HepG2 (cell line): ENCODE measurements at regions not wholly inside any gene's neighbourhood (a gene's known extent, or its start where the extent isn't known, plus 50 kb on each side); places are given as distances from the start of the nearest gene placed in this dataset.

Source experiments
- ATAC-seq: fragments of 200-7000 bp; cut with Tn5 transposase; 3 replicates; pipeline ENCODE4 v1.9.1; 2020; ENCODE audit warnings: mild to moderate bottlenecking, moderate library complexity
- BruUV-seq: library from RNA; stranded (reverse); fragments of 400-500 nt; replicated peaks from 2 replicates; lab custom pipeline; 2021; lab: Mats Ljungman, UMichigan
- CTCF ChIA-PET: fragments of 300-600 bp; formaldehyde crosslinking; extraction: SDS; loops from one replicate; lab custom pipeline; 2021; ENCODE audit warnings: low total read pairs, inconsistent platforms, low intra/inter-chr PET ratio; lab: Yijun Ruan, JAX
- POLR2A ChIA-PET: fragments of 350-600 bp; sonication (Branson Sonifier 250); formaldehyde crosslinking; loops from one replicate; lab custom pipeline; 2020; ENCODE audit warnings: antibody characterized with exemption, inconsistent platforms; lab: Yijun Ruan, JAX
- DNase-seq: peaks from one replicate; pipeline ENCODE4 v3.0.0-alpha.2; 2015; ENCODE audit warnings: low spot score
- FAIRE-seq: peaks from 3 replicates; lab custom pipeline; 2011; peaks lifted over from hg19 to GRCh38; lab: Jason Lieb, UNC
- H2AFZ ChIP-seq: one replicate; pipeline ENCODE4 v1.6.1; 2011; ENCODE audit warnings: low read length, inconsistent platforms
- H3K27ac ChIP-seq: fragments of 300-600 bp; 3 replicates; pipeline ENCODE4 v1.8.0; 2011; ENCODE audit warnings: mixed run types, mild to moderate bottlenecking, mixed read lengths, low read length, inconsistent platforms; ENCODE audit not compliant: insufficient read depth; ENCODE audit errors: extremely low read length
- H3K27me3 ChIP-seq, 2 experiments: fragments of 200-600 bp in 1 of 2; 2 replicates in 1 of 2; 3 replicates in 1 of 2; pipeline versions ENCODE4 v1.6.0 to v1.8.0; 2011; ENCODE audit warnings: low read length in 2 of 2, mild to moderate bottlenecking in 2 of 2, moderate library complexity in 2 of 2, inconsistent platforms in 1 of 2; ENCODE audit not compliant: insufficient read depth in 2 of 2, control insufficient read depth in 1 of 2
- H3K36me3 ChIP-seq, 2 experiments: fragments of 200-600 bp in 1 of 2; replicated peaks in 1 of 2; 2 replicates in 1 of 2; 3 replicates in 1 of 2; pipeline versions ENCODE4 v1.5.1 to v1.8.0; 2011; ENCODE audit warnings: low read length in 2 of 2, inconsistent platforms in 1 of 2; ENCODE audit not compliant: insufficient read depth in 2 of 2, control insufficient read depth in 1 of 2
- H3K4me1 ChIP-seq: 2 replicates; pipeline ENCODE4 v1.5.1; 2012; ENCODE audit warnings: low read length, inconsistent platforms; ENCODE audit not compliant: insufficient read depth
- H3K4me2 ChIP-seq: 2 replicates; pipeline ENCODE4 v1.6.0; 2011; ENCODE audit warnings: low read depth, low read length, inconsistent platforms
- H3K4me3 ChIP-seq, 3 experiments: fragments of 200-600 bp in 1 of 3; sonication (generic), shearing (Covaris generic) in 1 of 3; replicated peaks in 1 of 3; 2 replicates each; pipeline ENCODE4 v1.5.1; 2011 to 2016; ENCODE audit warnings: low read length in 3 of 3, inconsistent platforms in 2 of 3, low read depth in 2 of 3, mild to moderate bottlenecking in 2 of 3, control low read depth in 1 of 3, mixed read lengths in 1 of 3; ENCODE audit not compliant: insufficient read depth in 1 of 3
- H3K79me2 ChIP-seq: one replicate; pipeline ENCODE4 v1.6.1; 2011; ENCODE audit warnings: low read length, inconsistent platforms; ENCODE audit not compliant: insufficient read depth
- H3K9ac ChIP-seq: 2 replicates; pipeline ENCODE4 v1.6.0; 2011; ENCODE audit warnings: mild to moderate bottlenecking, low read depth, low read length, inconsistent platforms; ENCODE audit not compliant: insufficient read depth
- H3K9me3 ChIP-seq: 2 replicates; pipeline ENCODE4 v1.5.1; 2012; ENCODE audit warnings: mild to moderate bottlenecking, low read length
- H4K20me1 ChIP-seq: 2 replicates; pipeline ENCODE4 v1.6.0; 2011; ENCODE audit warnings: inconsistent platforms, mild to moderate bottlenecking, low read length, moderate library complexity; ENCODE audit not compliant: insufficient read depth
- CBX2 ChIP-seq, 2 experiments: fragments of 200-600 bp in 1 of 2; sonication (generic); formaldehyde crosslinking in 1 of 2; IDR thresholded peaks; 2 replicates each; pipeline versions ENCODE4 v1.7.0 to v1.8.1; 2018 to 2022; ENCODE audit warnings: low read depth in 2 of 2, low read length in 1 of 2, mild to moderate bottlenecking in 1 of 2, missing genetic modification reagents in 1 of 2
- MIER2 ChIP-seq: IDR thresholded peaks from 2 replicates; pipeline ENCODE4 v1.6.1; 2016; ENCODE audit warnings: missing biosample characterization, missing genetic modification reagents
- NFYC ChIP-seq: IDR thresholded peaks from 2 replicates; pipeline ENCODE4 v1.6.1; 2016; ENCODE audit warnings: missing genetic modification reagents, missing compliant biosample characterization
- REST ChIP-seq, 2 experiments: IDR thresholded peaks; 2 replicates each; pipeline ENCODE4 v1.6.1; 2011 to 2012; ENCODE audit warnings: low read length in 2 of 2, borderline replicate concordance in 1 of 2, low read depth in 1 of 2, mild to moderate bottlenecking in 1 of 2, moderate library complexity in 1 of 2
- SYNCRIP ChIP-seq: fragments of 200-400 bp; formaldehyde crosslinking; IDR thresholded peaks from 2 replicates; pipeline ENCODE4 v1.6.1; 2018; ENCODE audit warnings: mild to moderate bottlenecking, low read depth, low read length; ENCODE audit not compliant: insufficient read depth
- ZFP82 ChIP-seq: sonication (generic); formaldehyde crosslinking; IDR thresholded peaks from 2 replicates; pipeline ENCODE4 v1.5.1; 2020; ENCODE audit warnings: mild to moderate bottlenecking, missing genetic modification reagents, borderline replicate concordance
- ZNF552 ChIP-seq: sonication (generic); formaldehyde crosslinking; IDR thresholded peaks from 2 replicates; pipeline ENCODE4 v1.9.0; 2022; ENCODE audit warnings: missing genetic modification reagents, mild to moderate bottlenecking, borderline replicate concordance
- ZUFSP ChIP-seq: sonication (generic); formaldehyde crosslinking; IDR thresholded peaks from 2 replicates; pipeline ENCODE4 v1.9.0; 2021; ENCODE audit warnings: missing genetic modification reagents, mild to moderate bottlenecking, borderline replicate concordance
- WGBS: methylation state at CpG from one replicate; pipeline ENCODE4 v1.1.6; 2017; ENCODE audit warnings: low lambda C conversion rate; 5-methylcytosine and 5-hydroxymethylcytosine counted together
- in situ Hi-C: cut with HindIII; loops from 2 replicates; pipeline ENCODE4 v1.10.0; 2017; ENCODE audit warnings: low pct_unique_long_range_greater_than_20kb; ENCODE audit not compliant: extremely low pct_ligation_motif_present
- intact Hi-C: fragments of 100-400 bp; cut with micrococcal nuclease; formaldehyde crosslinking; loops from one replicate; pipeline ENCODE4 v1.10.0; 2022; ENCODE audit not compliant: unreplicated experiment

DNA sequence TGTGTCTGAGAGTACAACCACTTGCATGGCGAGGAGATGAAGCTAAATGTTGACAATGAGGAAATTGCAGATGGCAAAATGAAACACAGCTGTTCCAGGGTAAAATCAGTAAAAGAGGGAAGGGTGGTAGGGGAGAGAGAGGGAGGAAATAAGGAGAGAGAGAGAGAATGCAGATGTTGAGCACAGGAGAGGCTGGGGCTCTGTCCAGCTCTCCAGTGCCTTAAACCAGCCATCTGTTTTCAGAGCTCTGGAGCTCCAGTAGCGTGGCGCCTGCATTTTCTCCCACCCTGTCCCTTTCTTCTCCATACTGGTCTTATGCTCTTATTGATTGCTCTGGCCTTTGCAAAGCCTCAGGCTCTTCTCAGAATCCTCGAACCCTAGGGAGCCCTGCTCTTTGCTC lies 52.7 kb upstream of the BOD1L2 start:
- ChIA-PET CTCF (no interaction called here), POLR2A (no interaction called here)
- intact Hi-C loops = no loop called here
- Histone ChIP-seq H3K36me3 (no peaks in the 10 kb centered on the region), H3K9me3 (no peaks in the 10 kb centered on the region), H2AFZ (no peak overlapping the region), H3K9ac (no peak overlapping the region), H3K79me2 (no peaks in the 10 kb centered on the region), H3K4me2 (no peak overlapping the region), H3K27me3 (no peaks in the 10 kb centered on the region; a peak in 2 of 5 replicates), H3K27ac (no peak overlapping the region), H4K20me1 (no peaks in the 10 kb centered on the region; the same call in 1 of the 2 replicates), H3K4me3 (no peak overlapping the region), H3K4me1 (no peaks in the 10 kb centered on the region)
- TF ChIP-seq REST (IDR thresholded peaks at IDR 0.05; ENCODE audit: borderline replicate concordance in 1 of 2, low read depth in 1 of 2, low read length in 2 of 2) (peak in 1 of 2 experiments; percentile 83), ZFP82 (CRISPR knock-in tag) (no peak)
- no TSS peak for BruUV-seq
- no peak for DNase-seq
- in situ Hi-C loops = no loop called here
- no peak for FAIRE-seq
- ATAC-seq = no peak
- WGBS = 17% methylated on average over 4 of the region's 4 CpGs

- no peak for DNase-seq
- ATAC-seq = no peak
- TF ChIP-seq CBX2 (IDR thresholded peaks at IDR 0.05; ENCODE audit: low read depth, low read length) (no peak), CBX2 (CRISPR knock-in tag; IDR thresholded peaks at IDR 0.05; ENCODE audit: low read depth) (no peak), SYNCRIP (no peak), MIER2 (CRISPR knock-in tag) (no peak), ZNF552 (CRISPR knock-in tag) (no peak), ZUFSP (CRISPR knock-in tag) (no peak), NFYC (no peak)
- WGBS = 63% methylated on average over 4 of the region's 4 CpGs
- ChIA-PET CTCF (no interaction called here), POLR2A (no interaction called here)
- BruUV-seq = no TSS peak
- no peak for FAIRE-seq
- intact Hi-C loops = no loop called here
- Histone ChIP-seq H3K9ac (no peak overlapping the region), H3K27ac (no peak overlapping the region), H3K79me2 (no peaks in the 10 kb centered on the region), H3K4me1 (no peaks in the 10 kb centered on the region), H2AFZ (no peak overlapping the region), H4K20me1 (no peaks in the 10 kb centered on the region; the same call in 1 of the 2 replicates), H3K4me2 (no peak overlapping the region), H3K36me3 (no peaks in the 10 kb centered on the region), H3K9me3 (no peaks in the 10 kb centered on the region), H3K4me3 (no peak overlapping the region), H3K27me3 (no peaks in the 10 kb centered on the region; a peak in 2 of 5 replicates)
- in situ Hi-C loops = no loop called here
Measured at GRCh38 chr18:57095884-57096283, 51.0 kb upstream of the BOD1L2 start.
